HCT116 (cell line): ENCODE measurements at regions not wholly inside any gene's neighbourhood (a gene's known extent, or its start where the extent isn't known, plus 50 kb on each side); places are given as distances from the start of the nearest gene placed in this dataset.
"Not testable (repeated sequence)": the region's sequence is repeated elsewhere in the genome, so short reads cannot be mapped to it uniquely, and the experiment has no call there.

Experiments used
- ATAC-seq: fragments of 200-7000 bp; cut with Tn5 transposase; 2 replicates; pipeline ENCODE4 v1.9.1; 2020; ENCODE audit warnings: mild to moderate bottlenecking, moderate library complexity
- BruUV-seq: library from RNA; stranded (reverse); fragments of 400-500 nt; replicated peaks from 2 replicates; lab custom pipeline; 2021; lab: Mats Ljungman, UMichigan
- CTCF ChIA-PET: fragments of 300-600 bp; sonication (Branson Sonifier 250); formaldehyde crosslinking; loops from one replicate; lab custom pipeline; 2021; ENCODE audit warnings: antibody characterized with exemption; lab: Charles Lee
- POLR2A ChIA-PET: fragments of 300-600, 350-600 bp; sonication (Branson Sonifier 250); formaldehyde crosslinking; loops from one replicate; lab custom pipeline; 2021; ENCODE audit warnings: antibody characterized with exemption; lab: Charles Lee
- RAD21 ChIA-PET, 2 experiments: fragments of 300-600 bp; sonication (Branson Sonifier 250); formaldehyde crosslinking; loops; one replicate each; lab custom pipeline; 2023; ENCODE audit warnings: low total read pairs in 2 of 2; ENCODE audit not compliant: uncharacterized antibody in 2 of 2, unreplicated experiment in 2 of 2, low non-redundant PET in 1 of 2; lab: Charles Lee
- DNase-seq: peaks from one replicate; pipeline ENCODE4 v3.0.0-alpha.2; 2010; ENCODE audit warnings: low read depth, low spot score
- H2AFZ ChIP-seq: fragments of 200-600 bp; shearing (Covaris generic), sonication (generic); 2 replicates; pipeline ENCODE4 v1.6.1; 2017; ENCODE audit warnings: low read depth, mixed run types, mixed read lengths, antibody characterized with exemption, low read length; ENCODE audit not compliant: poor library complexity, severe bottlenecking
- H3K27ac ChIP-seq: 2 replicates; pipeline ENCODE4 v1.5.1; 2012; ENCODE audit warnings: low read depth, low read length
- H3K27me3 ChIP-seq: fragments of 200-600 bp; sonication (generic); 2 replicates; pipeline ENCODE4 v1.6.1; 2016; ENCODE audit warnings: mixed run types, low read length, mixed read lengths; ENCODE audit not compliant: insufficient read depth
- H3K36me3 ChIP-seq, 2 experiments: fragments of 200-500 bp in 1 of 2; fragments of 200-600 bp in 1 of 2; sonication (Bioruptor generic) in 1 of 2; sonication (generic) in 1 of 2; 2 replicates each; pipeline versions ENCODE4 v1.5.1 to v1.6.1; 2014 to 2016; ENCODE audit warnings: low read length in 2 of 2, inconsistent platforms in 1 of 2, mixed read lengths in 1 of 2, mixed run types in 1 of 2; ENCODE audit not compliant: insufficient read depth in 2 of 2, control insufficient read depth in 1 of 2
- H3K4me1 ChIP-seq, 2 experiments: fragments of 200-600 bp in 1 of 2; sonication (generic) in 1 of 2; 2 replicates each; pipeline versions ENCODE4 v1.5.1 to v1.6.1; 2012 to 2017; ENCODE audit warnings: low read length in 2 of 2, inconsistent platforms in 1 of 2, mild to moderate bottlenecking in 1 of 2, mixed read lengths in 1 of 2, mixed run types in 1 of 2, moderate library complexity in 1 of 2; ENCODE audit not compliant: insufficient read depth in 2 of 2, control insufficient read depth in 1 of 2
- H3K4me2 ChIP-seq: fragments of 200-600 bp; sonication (generic); 2 replicates; pipeline ENCODE4 v1.6.1; 2017; ENCODE audit warnings: mixed run types, low read length, mixed read lengths
- H3K4me3 ChIP-seq, 2 experiments: fragments of 200-600 bp in 1 of 2; sonication (generic) in 1 of 2; replicated peaks in 1 of 2; 2 replicates each; pipeline ENCODE4 v1.5.1; 2011 to 2016; ENCODE audit warnings: low read length in 2 of 2, control low read depth in 1 of 2, low read depth in 1 of 2, mild to moderate bottlenecking in 1 of 2, mixed read lengths in 1 of 2, mixed run types in 1 of 2
- H3K79me2 ChIP-seq: fragments of 200-600 bp; sonication (generic); 2 replicates; pipeline ENCODE4 v1.6.1; 2017; ENCODE audit warnings: mild to moderate bottlenecking, mixed run types, low read length, moderate library complexity, mixed read lengths; ENCODE audit not compliant: insufficient read depth
- H3K9ac ChIP-seq: fragments of 200-600 bp; sonication (generic); 2 replicates; pipeline ENCODE4 v1.6.1; 2016; ENCODE audit warnings: low read length, mixed read lengths
- H3K9me2 ChIP-seq: fragments of 200-600 bp; sonication (generic), shearing (Covaris generic); 2 replicates; pipeline ENCODE4 v1.6.1; 2017; ENCODE audit warnings: mixed run types, mild to moderate bottlenecking, moderate library complexity; ENCODE audit not compliant: insufficient read depth
- H3K9me3 ChIP-seq, 2 experiments: fragments of 200-500 bp in 1 of 2; fragments of 200-600 bp in 1 of 2; sonication (Bioruptor generic) in 1 of 2; sonication (generic) in 1 of 2; 2 replicates each; pipeline ENCODE4 v1.6.1; 2014 to 2017; ENCODE audit warnings: low read length in 2 of 2, mixed read lengths in 2 of 2, inconsistent platforms in 1 of 2, low read depth in 1 of 2, mild to moderate bottlenecking in 1 of 2, mixed run types in 1 of 2, moderate library complexity in 1 of 2; ENCODE audit not compliant: control insufficient read depth in 1 of 2, insufficient read depth in 1 of 2
- H4K20me1 ChIP-seq: fragments of 200-600 bp; sonication (generic), shearing (Covaris generic); 2 replicates; pipeline ENCODE4 v1.6.1; 2017; ENCODE audit warnings: mixed run types, mild to moderate bottlenecking, moderate library complexity; ENCODE audit not compliant: insufficient read depth
- intact Hi-C: fragments of 100-400 bp; cut with micrococcal nuclease; formaldehyde crosslinking; loops from 2 replicates; pipeline ENCODE4 v1.10.0; 2022

GRCh38 chr9:41033360-41033759 lies 95.1 kb downstream of the FOXD4L6 start:
- H2AFZ ChIP-seq, DNase-seq, H3K27ac ChIP-seq, H3K4me3 ChIP-seq, H3K4me1 ChIP-seq, CTCF ChIA-PET, H3K79me2 ChIP-seq, H3K9me2 ChIP-seq, RAD21 ChIA-PET, H4K20me1 ChIP-seq, H3K36me3 ChIP-seq, ATAC-seq, H3K9me3 ChIP-seq, BruUV-seq, H3K9ac ChIP-seq, intact Hi-C loops, POLR2A ChIA-PET, H3K27me3 ChIP-seq, H3K4me2 ChIP-seq: not testable (repeated sequence)

GRCh38 chr9:41026912-41027676 lies 101.4 kb downstream of the FOXD4L6 start:
- H4K20me1 ChIP-seq, H3K4me2 ChIP-seq, H3K4me3 ChIP-seq, intact Hi-C loops, ATAC-seq, H3K9ac ChIP-seq, H2AFZ ChIP-seq, CTCF ChIA-PET, H3K27me3 ChIP-seq, POLR2A ChIA-PET, H3K36me3 ChIP-seq, H3K9me2 ChIP-seq, BruUV-seq, DNase-seq, H3K27ac ChIP-seq, H3K79me2 ChIP-seq, RAD21 ChIA-PET, H3K4me1 ChIP-seq, H3K9me3 ChIP-seq: not testable (repeated sequence)

- H3K27me3 ChIP-seq, H2AFZ ChIP-seq, H3K4me3 ChIP-seq, intact Hi-C loops, DNase-seq, H3K79me2 ChIP-seq, H3K9ac ChIP-seq, H3K27ac ChIP-seq, ATAC-seq, H4K20me1 ChIP-seq, H3K36me3 ChIP-seq, H3K9me2 ChIP-seq, RAD21 ChIA-PET, H3K4me1 ChIP-seq, CTCF ChIA-PET, BruUV-seq, H3K9me3 ChIP-seq, POLR2A ChIA-PET, H3K4me2 ChIP-seq: not testable (repeated sequence)
Observed at GRCh38 chr9:41022365-41022764, 106.1 kb downstream of the FOXD4L6 start.

- H3K9ac ChIP-seq, H3K9me3 ChIP-seq, H3K27ac ChIP-seq, CTCF ChIA-PET, H3K4me2 ChIP-seq, DNase-seq, H3K4me3 ChIP-seq, H3K9me2 ChIP-seq, BruUV-seq, POLR2A ChIA-PET, H3K79me2 ChIP-seq, H3K27me3 ChIP-seq, intact Hi-C loops, H3K36me3 ChIP-seq, ATAC-seq, H3K4me1 ChIP-seq, H4K20me1 ChIP-seq, H2AFZ ChIP-seq, RAD21 ChIA-PET: not testable (repeated sequence)
Observed at GRCh38 chr9:41019858-41020562, 108.5 kb downstream of the FOXD4L6 start.
